Activated CD8-positive, alpha-beta T cell treated with anti-CD3 and anti-CD28 coated beads for 36 hours (primary cell): ENCODE measurements at regions not wholly inside any gene's neighbourhood (a gene's known extent, or its start where the extent isn't known, plus 50 kb on each side); places are given as distances from the start of the nearest gene placed in this dataset.
"Not testable (repeated sequence)": the region's sequence is repeated elsewhere in the genome, so short reads cannot be mapped to it uniquely, and the experiment has no call there.

Source experiments
- ATAC-seq: fragments of 200-7000 bp; cut with Tn5 transposase; one replicate; pipeline ENCODE4 v1.10.0; 2021; ENCODE audit warnings: mild to moderate bottlenecking, moderate library complexity
- CTCF ChIA-PET: fragments of 350-600 bp; sonication (Branson Sonifier 250); formaldehyde crosslinking; loops from one replicate; lab custom pipeline; 2021; ENCODE audit warnings: antibody characterized with exemption; lab: Charles Lee
- POLR2A ChIA-PET: fragments of 350-600 bp; sonication (Branson Sonifier 250); formaldehyde crosslinking; loops from one replicate; lab custom pipeline; 2021; ENCODE audit warnings: antibody characterized with exemption; lab: Charles Lee
- DNase-seq: peaks from one replicate; pipeline ENCODE4 v3.0.0-alpha.2; 2020
- H3K27ac Mint-ChIP-seq: one replicate; pipeline ENCODE4 v1.8.0; 2021; ENCODE audit warnings: mild to moderate bottlenecking, mixed read lengths
- H3K27me3 Mint-ChIP-seq: one replicate; pipeline ENCODE4 v1.8.0; 2021; ENCODE audit warnings: mixed read lengths
- H3K36me3 Mint-ChIP-seq: one replicate; pipeline ENCODE4 v1.8.0; 2021; ENCODE audit warnings: low read depth, mixed read lengths
- H3K4me1 Mint-ChIP-seq: one replicate; pipeline ENCODE4 v1.8.0; 2021; ENCODE audit warnings: low read depth, mixed read lengths
- H3K4me3 Mint-ChIP-seq: one replicate; pipeline ENCODE4 v1.8.0; 2021; ENCODE audit warnings: mild to moderate bottlenecking, moderate library complexity, mixed read lengths
- H3K9me3 Mint-ChIP-seq: one replicate; pipeline ENCODE4 v1.8.0; 2021; ENCODE audit warnings: mixed read lengths
- intact Hi-C: fragments of 100-400 bp; cut with micrococcal nuclease; formaldehyde crosslinking; loops from one replicate; pipeline ENCODE4 v1.10.0; 2022
- TF ChIP-seq, protein P1 (sequence below): fragments of 200-600 bp; IDR thresholded peaks from one replicate; pipeline ENCODE4 v1.8.0; 2022; ENCODE audit warnings: antibody characterized with exemption, mild to moderate bottlenecking

DNA sequence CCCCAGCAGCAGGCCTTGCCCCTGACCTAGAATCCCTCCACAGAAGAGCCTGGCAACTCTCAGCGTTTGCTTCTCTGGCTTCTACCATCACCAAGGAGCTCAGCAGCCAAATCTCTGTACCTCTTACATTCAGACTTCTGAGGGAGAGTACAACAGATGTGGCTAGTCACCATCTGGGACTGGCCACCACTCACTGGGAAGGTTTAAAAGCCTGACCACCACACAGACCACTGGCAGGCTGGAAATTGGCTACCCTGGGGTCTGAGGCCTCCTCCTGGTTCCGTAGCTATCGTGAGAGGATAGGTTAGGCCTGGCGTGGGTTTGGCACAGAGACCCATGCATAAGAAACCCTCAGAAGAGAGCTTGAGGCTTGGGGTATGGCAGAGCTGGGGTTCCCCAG is 478.5 kb upstream of the CADM1 start:
- DNase-seq: no peak
- Mint-ChIP-seq H3K27ac (no peak overlapping the region), H3K4me3 (no peak overlapping the region), H3K9me3 (no peaks in the 10 kb centered on the region), H3K27me3 (no peaks in the 10 kb centered on the region), H3K36me3 (no peaks in the 10 kb centered on the region), H3K4me1 (no peaks in the 10 kb centered on the region)
- TF ChIP-seq, protein P1, sequence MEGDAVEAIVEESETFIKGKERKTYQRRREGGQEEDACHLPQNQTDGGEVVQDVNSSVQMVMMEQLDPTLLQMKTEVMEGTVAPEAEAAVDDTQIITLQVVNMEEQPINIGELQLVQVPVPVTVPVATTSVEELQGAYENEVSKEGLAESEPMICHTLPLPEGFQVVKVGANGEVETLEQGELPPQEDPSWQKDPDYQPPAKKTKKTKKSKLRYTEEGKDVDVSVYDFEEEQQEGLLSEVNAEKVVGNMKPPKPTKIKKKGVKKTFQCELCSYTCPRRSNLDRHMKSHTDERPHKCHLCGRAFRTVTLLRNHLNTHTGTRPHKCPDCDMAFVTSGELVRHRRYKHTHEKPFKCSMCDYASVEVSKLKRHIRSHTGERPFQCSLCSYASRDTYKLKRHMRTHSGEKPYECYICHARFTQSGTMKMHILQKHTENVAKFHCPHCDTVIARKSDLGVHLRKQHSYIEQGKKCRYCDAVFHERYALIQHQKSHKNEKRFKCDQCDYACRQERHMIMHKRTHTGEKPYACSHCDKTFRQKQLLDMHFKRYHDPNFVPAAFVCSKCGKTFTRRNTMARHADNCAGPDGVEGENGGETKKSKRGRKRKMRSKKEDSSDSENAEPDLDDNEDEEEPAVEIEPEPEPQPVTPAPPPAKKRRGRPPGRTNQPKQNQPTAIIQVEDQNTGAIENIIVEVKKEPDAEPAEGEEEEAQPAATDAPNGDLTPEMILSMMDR: no peak
- CTCF ChIA-PET: no interaction called here
- ATAC-seq: no peak
- intact Hi-C loops: no loop called here
- POLR2A ChIA-PET: no interaction called here

DNA sequence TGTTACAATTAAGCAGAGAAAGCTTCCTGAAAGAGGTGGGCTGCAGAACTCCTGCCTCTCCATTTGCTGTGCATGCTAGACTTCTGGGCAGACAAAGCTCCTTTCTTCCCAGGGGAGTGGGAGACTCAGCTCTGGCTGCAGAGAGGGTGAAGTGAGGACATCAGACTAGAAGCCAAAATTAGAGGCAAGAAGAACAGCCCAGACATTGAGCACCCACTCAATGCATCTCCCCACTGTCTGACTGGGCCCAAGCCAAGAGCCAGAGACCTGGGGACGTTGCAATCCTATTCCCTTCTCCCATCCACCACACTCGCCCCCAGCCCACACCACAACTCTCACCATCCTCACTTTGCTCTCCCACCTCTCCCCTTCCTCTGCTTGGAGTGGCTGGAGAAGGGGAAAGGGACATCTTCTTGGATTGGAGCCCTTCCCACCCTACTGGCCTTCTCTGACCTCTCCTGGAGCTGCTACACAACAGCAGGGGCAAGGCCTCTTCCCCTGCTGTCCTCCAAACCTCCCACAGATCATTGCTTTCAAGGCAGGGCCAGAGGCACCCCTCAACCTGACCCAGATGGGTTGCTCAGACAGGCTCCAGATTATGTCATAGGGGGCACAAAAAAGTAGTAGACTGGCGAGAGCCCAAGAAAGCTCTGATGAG is 477.7 kb upstream of the CADM1 start:
- Mint-ChIP-seq H3K27ac (no peak overlapping the region), H3K4me3 (no peak overlapping the region), H3K4me1 (no peaks in the 10 kb centered on the region), H3K27me3 (peaks cover under 1% of the 10 kb centered on the region), H3K36me3 (no peaks in the 10 kb centered on the region), H3K9me3 (no peaks in the 10 kb centered on the region)
- intact Hi-C loops: no loop called here
- POLR2A ChIA-PET: no interaction called here
- CTCF ChIA-PET: no interaction called here
- ATAC-seq (no peak), DNase-seq (no peak)
- TF ChIP-seq, protein P1: no peak

DNA sequence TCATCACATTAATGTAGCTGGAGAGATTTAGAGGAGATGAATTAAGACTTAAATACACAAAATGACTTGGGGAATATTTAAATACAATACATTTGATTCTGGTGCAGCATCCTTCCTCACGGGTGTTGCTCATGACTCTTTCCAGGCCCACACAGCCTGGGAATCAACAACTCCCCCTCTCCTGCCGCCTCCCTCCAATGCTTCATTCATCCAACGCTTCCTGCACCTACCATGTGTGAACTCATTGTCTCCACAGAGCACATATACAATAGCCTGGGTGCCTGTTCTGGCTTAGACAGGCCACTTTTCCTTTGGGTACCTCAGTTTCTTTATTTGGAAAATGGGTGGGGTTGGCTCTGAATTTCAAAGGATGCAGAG is 476.9 kb upstream of the CADM1 start:
- intact Hi-C loops: no loop called here
- ATAC-seq (no peak), DNase-seq (no peak)
- ChIA-PET POLR2A (interaction anchor here (0.6 kb wide), 1 partner anchor 298 kb away, joined by 3 read pairs; no protein-coding TSS in a partner anchor), CTCF (no interaction called here)
- H3K36me3 Mint-ChIP-seq: no peaks in the 10 kb centered on the region
- H3K4me1 Mint-ChIP-seq: no peaks in the 10 kb centered on the region
- TF ChIP-seq, protein P1: no peak
- H3K27me3 Mint-ChIP-seq: peaks cover 7% of the 10 kb centered on the region
- no peak overlapping the region for H3K4me3 Mint-ChIP-seq
- H3K9me3 Mint-ChIP-seq: no peaks in the 10 kb centered on the region
- no peak overlapping the region for H3K27ac Mint-ChIP-seq

DNA sequence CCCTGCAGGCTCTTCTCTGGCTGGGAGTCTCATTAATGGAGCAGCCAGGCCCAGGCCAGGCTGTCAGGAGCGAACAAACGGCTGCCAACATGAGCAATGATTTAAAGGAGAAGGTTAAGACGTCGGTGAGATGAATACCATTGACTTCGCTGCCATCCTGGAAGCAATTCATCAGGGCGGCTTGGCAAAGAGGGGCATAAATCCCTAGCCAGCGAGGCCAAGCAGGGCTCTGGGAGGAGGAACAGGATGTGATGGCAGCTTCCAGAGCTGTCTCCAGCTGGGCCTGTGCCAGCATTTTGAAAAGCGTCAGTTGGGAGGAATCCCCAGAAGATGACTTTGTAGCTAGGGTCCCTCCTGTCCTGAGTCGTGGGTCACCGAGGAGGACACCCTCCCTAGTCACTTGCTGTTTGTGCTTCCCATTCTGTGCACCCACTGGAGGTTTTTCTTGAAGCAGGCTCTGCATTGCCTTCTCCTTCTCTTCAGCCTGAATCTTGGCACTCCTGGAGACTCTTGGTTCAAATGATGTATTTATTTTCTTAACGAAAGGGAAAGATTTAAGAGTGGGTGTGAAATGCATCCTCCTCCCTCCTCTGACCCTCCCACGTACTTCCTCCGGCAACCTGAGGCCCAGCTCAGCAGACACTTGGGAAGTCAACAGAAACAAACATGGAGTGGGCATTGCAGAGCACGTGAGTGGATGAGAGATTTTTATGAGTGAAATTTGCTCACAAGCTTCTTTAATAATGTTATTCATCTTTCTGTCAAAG is 476.3 kb upstream of the CADM1 start:
- ChIA-PET CTCF (no interaction called here), POLR2A (interaction anchor here (0.6 kb wide), 1 partner anchor 298 kb away, joined by 3 read pairs; no protein-coding TSS in a partner anchor)
- DNase-seq: no peak
- TF ChIP-seq, protein P1: no peak
- intact Hi-C loops: no loop called here
- Mint-ChIP-seq H3K27ac (no peak overlapping the region), H3K36me3 (no peaks in the 10 kb centered on the region), H3K9me3 (no peaks in the 10 kb centered on the region), H3K4me1 (no peaks in the 10 kb centered on the region), H3K27me3 (peaks cover 13% of the 10 kb centered on the region), H3K4me3 (no peak overlapping the region)
- ATAC-seq: no peak

DNA sequence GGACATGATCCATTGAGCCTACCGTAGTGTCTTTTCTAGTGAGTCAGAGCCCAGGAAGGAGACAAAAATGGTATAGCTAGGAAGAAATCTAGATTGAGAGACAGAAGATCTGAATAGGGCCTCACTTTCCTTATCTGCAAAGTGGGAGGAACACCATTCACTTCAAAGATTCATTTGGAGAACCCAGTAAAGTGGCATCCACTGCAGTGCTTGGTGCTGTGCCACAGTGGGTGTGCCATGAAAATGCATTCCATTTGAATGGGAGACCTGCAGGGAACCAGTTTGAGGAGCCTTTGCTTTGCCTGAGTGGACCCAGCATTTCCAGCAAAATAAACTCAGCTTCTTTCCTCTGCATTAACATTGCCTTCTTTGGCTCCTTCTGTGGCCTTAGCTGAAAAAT is 470.5 kb upstream of the CADM1 start:
- Mint-ChIP-seq H3K36me3 (no peaks in the 10 kb centered on the region), H3K4me3 (no peak overlapping the region), H3K9me3 (no peaks in the 10 kb centered on the region), H3K27me3 (peaks cover 22% of the 10 kb centered on the region), H3K4me1 (no peaks in the 10 kb centered on the region), H3K27ac (no peak overlapping the region)
- CTCF ChIA-PET: no interaction called here
- TF ChIP-seq, protein P1: no peak
- no peak for ATAC-seq
- POLR2A ChIA-PET: no interaction called here
- DNase-seq: no peak
- intact Hi-C loops: no loop called here

DNA sequence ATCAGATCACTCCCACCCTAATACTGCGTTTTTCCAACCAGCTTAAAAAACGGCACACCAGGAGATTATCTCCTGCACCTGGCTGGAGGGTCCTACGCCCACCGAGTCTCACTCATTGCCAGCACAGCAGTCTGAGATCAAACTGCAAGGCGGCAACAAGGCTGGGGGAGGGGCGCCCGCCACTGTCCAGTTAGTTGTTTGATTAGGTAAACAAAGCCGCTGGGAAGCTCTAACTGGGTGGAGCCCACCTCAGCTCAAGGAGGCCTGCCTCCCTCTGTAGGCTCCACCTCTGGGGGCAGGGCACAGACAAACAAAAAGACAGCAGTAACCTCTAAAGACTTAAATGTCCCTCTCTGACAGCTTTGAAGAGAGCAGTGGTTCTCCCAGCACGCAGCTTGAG is 463.0 kb upstream of the CADM1 start:
- H3K4me3 Mint-ChIP-seq, H3K36me3 Mint-ChIP-seq, DNase-seq, intact Hi-C loops, POLR2A ChIA-PET, H3K4me1 Mint-ChIP-seq, H3K27ac Mint-ChIP-seq, CTCF ChIA-PET, H3K9me3 Mint-ChIP-seq, ATAC-seq, H3K27me3 Mint-ChIP-seq: not testable (repeated sequence)
